MG63 (cell line): ENCODE measurements at regions not wholly inside any gene's neighbourhood (a gene's known extent, or its start where the extent isn't known, plus 50 kb on each side); places are given as distances from the start of the nearest gene placed in this dataset.
A peak's percentile ranks its signal among the peaks of the same experiment; 100 is the strongest.

Experiments
- DNase-seq: peaks from one replicate; pipeline ENCODE4 v3.0.0-alpha.2; 2020
- H3K27me3 ChIP-seq: fragments of 250-450 bp; sonication (Bioruptor Pico); 2 replicates; pipeline ENCODE4 v1.5.1; 2020; ENCODE audit warnings: mild to moderate bottlenecking, moderate library complexity
- H3K36me3 ChIP-seq: fragments of 250-450 bp; sonication (Bioruptor Pico); 2 replicates; pipeline ENCODE4 v1.5.1; 2020; ENCODE audit warnings: mild to moderate bottlenecking, moderate library complexity
- H3K4me3 ChIP-seq: fragments of 250-450 bp; sonication (Bioruptor Pico); 2 replicates; pipeline ENCODE4 v1.5.1; 2020; ENCODE audit warnings: mild to moderate bottlenecking, moderate library complexity
- H3K9me3 ChIP-seq: fragments of 250-450 bp; sonication (Bioruptor Pico); 2 replicates; pipeline ENCODE4 v1.5.1; 2020; ENCODE audit warnings: mild to moderate bottlenecking, moderate library complexity

- Histone ChIP-seq H3K9me3 (no peaks in the 10 kb centered on the region), H3K27me3 (no peaks in the 10 kb centered on the region), H3K36me3 (no peaks in the 10 kb centered on the region), H3K4me3 (no peak overlapping the region)
- DNase-seq: peak; percentile 22
These were observed 155.1 kb upstream of the CADM1 start for GRCh38 chr11:115659061-115659963.

DNA sequence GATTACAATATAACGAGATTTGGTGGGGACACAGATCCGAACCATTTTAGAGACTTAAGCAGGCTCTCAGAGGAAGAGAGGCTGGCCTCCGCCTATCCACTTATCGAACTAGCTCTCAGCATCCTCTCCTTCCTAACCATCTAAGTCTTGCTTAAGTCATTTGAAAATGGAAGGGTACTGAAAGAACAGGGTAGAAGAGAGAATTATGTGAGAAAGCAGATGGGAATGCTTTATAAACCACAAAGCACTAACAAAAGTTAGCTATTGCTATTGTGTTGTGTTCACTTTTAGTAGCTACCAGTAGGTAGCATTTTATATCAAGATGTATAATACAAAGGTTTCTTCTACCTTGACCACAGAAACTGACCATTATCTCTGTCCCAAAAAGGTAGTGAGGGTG lies 153.4 kb upstream of the CADM1 start:
- H3K36me3 ChIP-seq: no peaks in the 10 kb centered on the region
- DNase-seq: no peak
- H3K27me3 ChIP-seq: no peaks in the 10 kb centered on the region
- no peaks in the 10 kb centered on the region for H3K9me3 ChIP-seq
- no peak overlapping the region for H3K4me3 ChIP-seq

GRCh38 chr11:115656669-115657068 lies 152.5 kb upstream of the CADM1 start:
- no peak for DNase-seq
- H3K4me3 ChIP-seq: no peak overlapping the region
- no peaks in the 10 kb centered on the region for H3K27me3 ChIP-seq
- no peaks in the 10 kb centered on the region for H3K36me3 ChIP-seq
- H3K9me3 ChIP-seq: no peaks in the 10 kb centered on the region

- no peak for DNase-seq
- Histone ChIP-seq H3K4me3 (no peak overlapping the region), H3K9me3 (no peaks in the 10 kb centered on the region), H3K27me3 (no peaks in the 10 kb centered on the region), H3K36me3 (no peaks in the 10 kb centered on the region)
These were observed 151.8 kb upstream of the CADM1 start for GRCh38 chr11:115656041-115656440.

GRCh38 chr11:115654792-115655191 lies 150.6 kb upstream of the CADM1 start:
- Histone ChIP-seq H3K27me3 (no peaks in the 10 kb centered on the region), H3K36me3 (no peaks in the 10 kb centered on the region), H3K4me3 (no peak overlapping the region), H3K9me3 (no peaks in the 10 kb centered on the region)
- DNase-seq: no peak

DNA sequence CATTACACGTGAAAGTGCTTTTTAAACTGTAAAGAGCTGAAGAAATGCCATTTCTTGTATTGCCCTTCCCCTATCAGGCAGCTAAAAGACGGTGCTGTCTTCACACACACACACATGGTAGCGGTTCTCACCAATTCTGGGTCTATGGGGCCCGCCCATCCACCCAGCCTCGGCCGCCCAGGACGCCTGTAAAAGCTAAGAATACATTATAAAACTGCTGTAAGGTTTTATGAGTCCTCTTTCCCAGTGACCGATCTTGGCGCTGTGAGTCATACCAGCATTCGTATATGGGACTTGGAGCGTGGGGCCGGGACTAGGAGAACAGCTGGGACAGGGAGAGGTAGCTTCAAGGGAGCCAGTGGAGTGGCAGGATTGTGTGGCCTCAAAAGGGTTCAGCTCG lies 149.7 kb upstream of the CADM1 start:
- H3K36me3 ChIP-seq: no peaks in the 10 kb centered on the region
- DNase-seq: no peak

GRCh38 chr11:115653076-115653475 lies 148.9 kb upstream of the CADM1 start:
- H3K9me3 ChIP-seq: no peaks in the 10 kb centered on the region
- no peaks in the 10 kb centered on the region for H3K36me3 ChIP-seq
- DNase-seq: no peak
- no peaks in the 10 kb centered on the region for H3K27me3 ChIP-seq
- H3K4me3 ChIP-seq: no peak overlapping the region

More for the DNA sequence above, 149.7 kb upstream of the CADM1 start:
- Histone ChIP-seq H3K27me3 (no peaks in the 10 kb centered on the region), H3K4me3 (no peak overlapping the region), H3K9me3 (no peaks in the 10 kb centered on the region)

DNA sequence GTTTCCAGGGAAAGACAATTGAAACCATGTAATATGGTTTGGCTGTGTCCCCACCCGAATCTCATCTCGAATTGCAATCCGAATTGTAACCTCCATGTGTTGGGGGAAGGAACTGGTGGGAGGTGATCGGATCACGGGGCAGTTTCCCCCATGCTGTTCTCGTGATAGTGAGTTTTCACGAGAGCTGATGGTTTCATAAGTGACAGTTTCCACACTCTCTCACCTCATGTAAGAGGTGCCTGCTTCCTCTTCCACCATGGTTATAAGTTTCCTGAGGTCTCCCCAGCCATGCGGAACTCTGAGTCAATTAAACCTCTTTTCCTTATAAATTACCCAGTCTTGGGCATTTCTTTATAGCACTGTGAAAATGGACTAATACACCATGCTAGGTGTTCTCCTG lies 148.3 kb upstream of the CADM1 start:
- Histone ChIP-seq H3K36me3 (no peaks in the 10 kb centered on the region), H3K9me3 (no peaks in the 10 kb centered on the region), H3K27me3 (no peaks in the 10 kb centered on the region), H3K4me3 (no peak overlapping the region)
- no peak for DNase-seq

DNA sequence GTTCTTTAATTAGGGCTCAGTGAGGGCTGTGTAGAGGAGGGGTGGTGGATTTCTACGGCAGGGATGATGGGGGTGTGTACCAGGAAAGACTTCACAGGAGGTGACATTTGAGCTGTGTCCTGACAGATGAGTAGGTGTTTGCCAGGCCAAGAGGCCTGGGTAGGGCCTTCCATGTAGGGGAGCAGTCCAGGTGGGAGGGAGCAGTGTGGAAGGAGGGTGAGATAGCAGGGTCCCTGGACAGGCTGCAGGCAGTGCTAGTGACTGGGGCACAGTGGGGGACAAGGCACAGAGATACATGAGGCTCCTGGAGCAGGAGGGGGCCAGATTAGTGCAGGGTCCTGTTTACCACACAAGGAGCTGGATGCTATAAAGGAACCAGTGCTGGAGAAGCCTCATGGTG lies 147.9 kb upstream of the CADM1 start:
- DNase-seq: no peak
- H3K4me3 ChIP-seq: no peak overlapping the region
- no peaks in the 10 kb centered on the region for H3K27me3 ChIP-seq
- no peaks in the 10 kb centered on the region for H3K36me3 ChIP-seq
- H3K9me3 ChIP-seq: no peaks in the 10 kb centered on the region

GRCh38 chr11:115649461-115649860 lies 145.2 kb upstream of the CADM1 start:
- no peak for DNase-seq
- H3K36me3 ChIP-seq: no peaks in the 10 kb centered on the region
- no peaks in the 10 kb centered on the region for H3K27me3 ChIP-seq
- H3K9me3 ChIP-seq: no peaks in the 10 kb centered on the region
- H3K4me3 ChIP-seq: no peak overlapping the region

- no peaks in the 10 kb centered on the region for H3K36me3 ChIP-seq
- no peak for DNase-seq
- H3K9me3 ChIP-seq: no peaks in the 10 kb centered on the region
- H3K4me3 ChIP-seq: no peak overlapping the region
- H3K27me3 ChIP-seq: no peaks in the 10 kb centered on the region
These were observed 141.6 kb upstream of the CADM1 start for GRCh38 chr11:115645631-115646317.

DNA sequence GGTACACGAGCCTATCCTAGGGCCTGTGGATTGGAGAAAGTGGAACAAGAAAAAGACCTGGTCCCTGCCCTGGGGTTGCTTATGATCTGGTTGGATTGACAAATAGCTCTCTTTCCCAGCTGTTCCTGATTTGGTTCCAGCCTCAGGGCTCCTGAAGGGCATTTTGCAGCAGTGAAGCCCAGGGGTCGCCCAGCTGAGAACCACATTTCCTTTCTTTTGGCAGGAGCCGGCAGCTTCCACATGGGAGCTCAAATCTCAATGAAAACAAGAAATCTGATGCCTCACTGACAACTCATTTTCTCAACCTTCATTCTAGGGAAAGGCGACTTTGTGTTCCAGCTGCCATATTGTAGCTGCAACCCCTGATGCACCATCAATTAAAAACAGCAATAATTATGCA lies 140.6 kb upstream of the CADM1 start:
- no peaks in the 10 kb centered on the region for H3K9me3 ChIP-seq
- H3K36me3 ChIP-seq: no peaks in the 10 kb centered on the region
- peak; percentile 13 for DNase-seq
- no peak overlapping the region for H3K4me3 ChIP-seq
- H3K27me3 ChIP-seq: no peaks in the 10 kb centered on the region

- no peak for DNase-seq
These were observed 139.5 kb upstream of the CADM1 start for GRCh38 chr11:115643549-115644270.

GRCh38 chr11:115642660-115643059 lies 138.4 kb upstream of the CADM1 start:
- Histone ChIP-seq H3K27me3 (no peaks in the 10 kb centered on the region), H3K9me3 (no peaks in the 10 kb centered on the region), H3K4me3 (no peak overlapping the region), H3K36me3 (no peaks in the 10 kb centered on the region)
- DNase-seq: no peak

More at GRCh38 chr11:115643549-115644270, 139.5 kb upstream of the CADM1 start:
- H3K36me3 ChIP-seq: no peaks in the 10 kb centered on the region
- H3K27me3 ChIP-seq: no peaks in the 10 kb centered on the region
- no peak overlapping the region for H3K4me3 ChIP-seq
- H3K9me3 ChIP-seq: no peaks in the 10 kb centered on the region

DNA sequence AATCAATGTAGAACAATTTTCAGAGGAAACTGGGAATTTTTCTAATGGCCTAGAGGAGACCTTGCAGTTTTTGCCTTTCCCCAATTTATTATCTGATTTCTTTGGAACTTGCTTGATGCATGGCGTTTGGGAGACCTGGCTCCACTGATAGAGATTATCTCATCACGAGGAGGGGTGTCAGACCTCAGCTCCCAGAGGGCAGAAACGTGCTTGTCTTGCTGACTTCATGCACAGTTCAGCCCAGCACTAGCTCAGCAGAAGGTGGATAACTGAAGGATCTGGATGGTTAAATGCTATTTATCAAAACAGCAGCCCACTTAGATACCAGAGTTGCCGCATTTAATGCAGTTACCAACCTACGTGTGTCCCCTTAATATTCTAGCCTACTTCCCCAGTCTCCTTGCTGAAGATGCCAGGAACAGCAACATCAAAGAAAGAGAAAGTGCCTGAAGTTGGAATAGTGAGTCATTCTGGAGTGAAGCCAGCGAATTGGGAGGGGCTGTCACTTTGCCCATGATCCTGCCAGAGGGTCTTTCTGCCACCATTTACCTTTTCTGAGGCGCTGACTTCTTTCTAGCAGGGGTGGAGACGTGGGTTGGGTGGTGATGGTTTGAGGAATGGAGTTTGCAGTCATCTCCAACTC lies 133.5 kb upstream of the CADM1 start:
- no peaks in the 10 kb centered on the region for H3K9me3 ChIP-seq
- H3K4me3 ChIP-seq: no peak overlapping the region
- no peak for DNase-seq
- H3K36me3 ChIP-seq: no peaks in the 10 kb centered on the region
- H3K27me3 ChIP-seq: no peaks in the 10 kb centered on the region

DNA sequence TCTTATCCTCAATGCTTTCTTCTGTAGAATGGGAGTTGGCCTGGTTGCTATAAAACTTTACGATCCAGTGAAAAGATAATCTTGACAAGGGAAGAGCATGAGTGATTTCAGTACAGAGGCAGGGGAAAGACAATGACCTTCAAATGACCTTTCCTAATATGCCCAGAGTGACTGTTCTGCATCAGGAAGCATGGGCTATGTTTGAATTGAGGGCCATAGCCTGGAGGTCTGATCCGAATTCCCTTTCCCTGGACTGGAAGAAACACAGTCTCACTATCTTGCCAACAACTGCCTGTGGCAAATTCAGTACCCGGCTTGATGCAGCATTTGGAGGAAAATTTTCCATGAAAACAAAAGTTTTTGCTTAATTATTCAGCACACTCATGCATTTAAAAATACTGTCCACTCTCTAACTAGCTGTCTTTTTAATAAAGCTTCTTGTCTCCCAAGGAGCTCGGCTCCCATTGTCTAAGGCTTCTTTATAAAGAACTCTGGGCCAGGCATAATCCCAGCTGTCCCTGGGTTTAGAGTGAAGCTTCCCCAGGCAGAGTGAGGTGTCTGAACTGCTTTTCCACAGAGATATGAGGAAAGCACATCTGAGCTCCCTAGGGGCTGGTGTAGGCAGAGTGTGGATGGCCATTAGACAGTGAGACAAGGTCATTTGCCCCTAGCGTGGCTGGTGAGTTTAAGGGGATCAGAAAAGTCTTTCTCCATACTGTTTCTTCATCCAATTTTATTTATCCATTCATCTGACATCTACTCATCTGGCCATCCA lies 132.7 kb upstream of the CADM1 start:
- DNase-seq: no peak
- no peaks in the 10 kb centered on the region for H3K36me3 ChIP-seq
- H3K9me3 ChIP-seq: no peaks in the 10 kb centered on the region
- H3K4me3 ChIP-seq: no peak overlapping the region
- no peaks in the 10 kb centered on the region for H3K27me3 ChIP-seq
